Activated naive CD4-positive, alpha-beta T cell treated with anti-CD3 and anti-CD28 coated beads, Interleukin-2, amount 10 ng/mL, durations not matched to agents 7 days and 5 days (primary cell): ENCODE measurements at regions not wholly inside any gene's neighbourhood (a gene's known extent, or its start where the extent isn't known, plus 50 kb on each side); places are given as distances from the start of the nearest gene placed in this dataset.

ENCODE experiments used
- CTCF ChIA-PET: fragments of 350-600 bp; sonication (Branson Sonifier 250); formaldehyde crosslinking; loops from one replicate; lab custom pipeline; 2021; ENCODE audit warnings: antibody characterized with exemption; lab: Charles Lee
- DNase-seq: peaks from one replicate; pipeline ENCODE4 v3.0.0-alpha.2; 2020
- H3K27ac Mint-ChIP-seq: one replicate; pipeline ENCODE4 v1.8.0; 2021; ENCODE audit warnings: mild to moderate bottlenecking, moderate library complexity, mixed read lengths
- H3K27me3 Mint-ChIP-seq: one replicate; pipeline ENCODE4 v1.8.0; 2021; ENCODE audit warnings: mild to moderate bottlenecking, mixed read lengths
- H3K36me3 Mint-ChIP-seq: one replicate; pipeline ENCODE4 v1.8.0; 2021; ENCODE audit warnings: mixed read lengths
- H3K4me1 Mint-ChIP-seq: one replicate; pipeline ENCODE4 v1.8.0; 2021; ENCODE audit warnings: mixed read lengths
- H3K4me3 Mint-ChIP-seq: one replicate; pipeline ENCODE4 v1.8.0; 2021; ENCODE audit warnings: mild to moderate bottlenecking, moderate library complexity, mixed read lengths
- H3K9me3 Mint-ChIP-seq: one replicate; pipeline ENCODE4 v1.8.0; 2021; ENCODE audit warnings: mixed read lengths

DNA sequence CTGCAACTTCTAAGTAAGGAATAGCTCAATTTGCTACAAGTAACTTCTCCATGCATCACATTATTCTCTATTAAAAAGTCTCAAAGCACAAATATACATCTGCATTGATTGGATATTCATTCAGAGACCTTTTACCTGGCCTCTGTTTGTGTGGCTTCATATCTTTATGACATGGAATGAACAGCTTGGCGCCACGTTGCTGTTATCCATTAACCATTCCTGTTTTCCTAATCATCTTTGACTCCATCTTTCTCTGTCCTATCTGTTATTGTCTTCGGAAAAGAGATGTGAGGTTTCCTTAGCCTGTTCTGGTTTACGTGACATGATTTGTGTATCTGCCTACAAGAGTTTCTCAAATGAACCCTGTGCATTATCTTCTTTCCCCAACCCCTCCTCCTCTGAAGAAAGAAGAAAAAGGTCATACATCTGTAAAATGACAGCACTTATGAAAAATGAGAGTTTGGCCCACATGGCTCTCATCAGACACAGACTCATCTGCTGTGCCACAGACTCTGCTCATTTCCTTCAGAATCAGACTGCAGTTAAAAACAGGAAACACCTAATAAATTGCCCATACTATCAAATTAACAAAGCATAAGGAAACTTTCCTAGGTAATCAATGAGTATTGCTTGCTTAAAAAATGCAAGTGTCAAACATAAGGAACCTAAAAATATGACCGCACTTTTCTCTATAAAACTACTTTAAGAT lies 347.6 kb upstream of the FAM241A start:
- Mint-ChIP-seq H3K9me3 (no peaks in the 10 kb centered on the region), H3K4me3 (no peak overlapping the region), H3K27ac (no peak overlapping the region), H3K4me1 (no peaks in the 10 kb centered on the region), H3K36me3 (no peaks in the 10 kb centered on the region), H3K27me3 (no peaks in the 10 kb centered on the region)
- CTCF ChIA-PET: no interaction called here
- DNase-seq: no peak

DNA sequence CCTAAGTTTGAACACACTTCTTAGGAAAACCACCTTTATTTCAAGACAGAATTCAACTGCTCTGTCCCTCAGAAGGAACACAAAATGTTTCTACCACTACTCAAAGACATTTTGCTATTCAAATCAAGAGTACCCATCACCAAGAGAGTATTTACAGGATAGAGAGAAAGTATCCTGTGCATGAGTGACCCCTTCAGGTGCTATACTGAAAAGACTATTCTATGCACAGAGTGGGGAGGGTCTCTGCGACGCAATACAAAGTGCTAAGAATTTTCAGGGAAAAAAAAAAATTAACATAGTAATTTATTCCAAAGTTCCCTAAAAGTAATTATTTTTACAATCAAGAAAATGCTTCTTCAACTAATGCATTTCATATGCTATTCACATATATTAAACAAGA lies 346.4 kb upstream of the FAM241A start:
- no peak overlapping the region for H3K27ac Mint-ChIP-seq
- CTCF ChIA-PET: no interaction called here
- no peak for DNase-seq
- no peak overlapping the region for H3K4me3 Mint-ChIP-seq
- no peaks in the 10 kb centered on the region for H3K36me3 Mint-ChIP-seq
- H3K9me3 Mint-ChIP-seq: no peaks in the 10 kb centered on the region
- H3K27me3 Mint-ChIP-seq: no peaks in the 10 kb centered on the region
- H3K4me1 Mint-ChIP-seq: no peaks in the 10 kb centered on the region

DNA sequence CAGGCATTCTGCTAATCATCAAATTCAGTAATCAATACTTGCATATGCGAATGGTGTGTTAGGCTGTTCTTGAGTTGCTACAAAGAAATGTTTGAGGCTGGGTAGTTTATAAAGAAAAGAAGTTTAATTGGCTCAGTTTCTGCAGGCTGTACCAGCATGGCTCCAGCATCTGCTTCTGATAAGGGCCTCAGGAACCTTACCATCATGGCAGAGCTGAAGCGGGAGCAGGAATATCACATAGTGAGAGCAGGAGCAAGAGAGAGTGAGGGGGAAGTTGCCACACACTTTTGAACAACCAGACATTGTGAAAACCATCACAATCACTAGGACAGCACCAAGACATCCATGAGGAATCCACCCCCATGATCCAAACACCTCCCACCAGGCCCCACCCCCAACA lies 344.7 kb upstream of the FAM241A start:
- Mint-ChIP-seq H3K4me3 (no peak overlapping the region), H3K27me3 (no peaks in the 10 kb centered on the region), H3K36me3 (no peaks in the 10 kb centered on the region), H3K27ac (no peak overlapping the region), H3K9me3 (no peaks in the 10 kb centered on the region), H3K4me1 (no peaks in the 10 kb centered on the region)
- DNase-seq: no peak
- CTCF ChIA-PET: no interaction called here

DNA sequence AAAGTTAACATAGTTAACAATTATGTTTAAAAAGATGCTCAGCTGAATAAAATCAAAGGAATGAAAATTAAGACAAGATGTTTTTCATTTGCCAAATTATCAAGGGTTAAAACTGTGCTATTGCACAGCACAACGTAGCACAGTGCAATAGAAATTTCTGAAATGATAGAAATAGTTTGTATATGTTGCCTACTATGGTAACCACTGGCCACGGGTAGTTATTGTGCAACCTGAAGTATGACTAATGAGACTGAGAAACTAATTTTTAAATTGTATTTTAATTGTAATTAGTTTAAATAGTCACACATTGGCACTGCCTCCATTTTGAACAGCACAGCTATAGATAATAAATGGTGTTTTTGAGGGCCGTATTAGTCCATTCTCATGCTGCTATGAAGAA lies 343.1 kb upstream of the FAM241A start:
- no peaks in the 10 kb centered on the region for H3K36me3 Mint-ChIP-seq

DNA sequence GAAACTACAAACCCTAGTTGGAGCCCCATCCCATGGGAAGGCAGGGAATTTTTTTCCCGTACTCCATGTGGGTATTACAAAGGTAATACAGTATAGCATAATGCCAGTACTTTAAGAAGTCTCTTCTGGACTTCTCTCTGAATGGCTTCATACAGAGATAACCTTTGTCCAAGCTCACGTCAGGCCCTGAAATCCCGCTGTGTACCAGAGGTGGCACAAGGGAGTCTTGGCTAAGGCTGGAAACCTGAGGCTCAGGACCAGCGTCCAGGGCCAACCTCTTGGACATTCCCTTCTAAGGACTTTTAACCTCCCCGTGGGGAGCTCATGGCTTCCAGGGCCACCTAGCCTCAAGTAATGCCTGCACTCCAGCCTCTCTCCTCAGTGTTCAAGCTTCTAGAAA lies 338.9 kb upstream of the FAM241A start:
- no peak overlapping the region for H3K27ac Mint-ChIP-seq
- H3K27me3 Mint-ChIP-seq: no peaks in the 10 kb centered on the region
- H3K9me3 Mint-ChIP-seq: no peaks in the 10 kb centered on the region
- no peak overlapping the region for H3K4me3 Mint-ChIP-seq
- no peaks in the 10 kb centered on the region for H3K36me3 Mint-ChIP-seq
- DNase-seq: no peak
- no peaks in the 10 kb centered on the region for H3K4me1 Mint-ChIP-seq
- CTCF ChIA-PET: interaction anchor here (0.6 kb wide), 1 partner anchor 36 kb away, joined by 3 read pairs; no protein-coding TSS in a partner anchor

More for the DNA sequence above, 343.1 kb upstream of the FAM241A start:
- no peak overlapping the region for H3K4me3 Mint-ChIP-seq
- H3K9me3 Mint-ChIP-seq: no peaks in the 10 kb centered on the region
- no peak overlapping the region for H3K27ac Mint-ChIP-seq
- CTCF ChIA-PET: no interaction called here
- no peak for DNase-seq
- H3K4me1 Mint-ChIP-seq: no peaks in the 10 kb centered on the region
- no peaks in the 10 kb centered on the region for H3K27me3 Mint-ChIP-seq

DNA sequence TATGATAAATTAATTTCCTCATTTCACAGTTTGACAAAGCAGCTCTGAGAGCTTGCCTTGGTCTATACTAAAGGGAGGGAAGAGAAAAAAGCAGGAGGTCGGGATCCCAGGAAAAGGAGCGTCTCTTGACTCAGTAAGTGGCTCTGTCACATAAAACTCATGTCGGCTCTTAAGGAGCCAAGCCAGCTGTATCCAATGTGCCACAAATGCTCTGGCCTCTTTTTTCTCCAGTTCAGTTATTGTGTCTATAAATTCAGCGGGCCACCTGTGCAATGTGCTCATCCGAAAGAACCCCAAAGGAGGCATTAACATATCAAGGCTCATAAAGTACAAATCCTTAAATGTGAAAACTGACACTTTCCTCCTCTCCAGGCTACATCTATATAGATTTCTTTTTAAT lies 337.7 kb upstream of the FAM241A start:
- no peaks in the 10 kb centered on the region for H3K36me3 Mint-ChIP-seq

DNA sequence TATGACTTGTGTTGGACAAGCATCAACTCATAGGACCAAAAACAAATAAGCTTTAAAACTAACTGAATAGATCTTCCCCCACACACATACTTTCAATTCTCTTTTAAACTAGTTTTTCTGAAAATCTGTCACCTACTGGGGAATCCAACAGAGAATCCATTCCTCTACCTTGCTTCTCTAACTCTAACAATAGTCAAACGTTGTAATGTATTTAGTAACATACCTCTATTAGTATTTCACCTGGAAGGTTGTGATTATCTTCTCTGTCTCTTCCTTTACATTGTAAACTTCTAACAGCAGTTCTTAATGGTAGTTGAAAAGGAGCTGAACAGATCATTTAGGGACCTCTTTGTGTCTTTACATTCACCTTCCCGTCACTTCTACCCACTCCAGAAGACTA lies 337.1 kb upstream of the FAM241A start:
- DNase-seq: no peak
- H3K9me3 Mint-ChIP-seq: no peaks in the 10 kb centered on the region
- H3K27ac Mint-ChIP-seq: no peak overlapping the region
- H3K4me1 Mint-ChIP-seq: no peaks in the 10 kb centered on the region
- no peak overlapping the region for H3K4me3 Mint-ChIP-seq
- no peaks in the 10 kb centered on the region for H3K27me3 Mint-ChIP-seq
- no peaks in the 10 kb centered on the region for H3K36me3 Mint-ChIP-seq
- CTCF ChIA-PET: no interaction called here

More for the DNA sequence above, 337.7 kb upstream of the FAM241A start:
- Mint-ChIP-seq H3K9me3 (no peaks in the 10 kb centered on the region), H3K4me1 (no peaks in the 10 kb centered on the region), H3K27me3 (no peaks in the 10 kb centered on the region), H3K27ac (no peak overlapping the region), H3K4me3 (no peak overlapping the region)
- CTCF ChIA-PET: no interaction called here
- no peak for DNase-seq

DNA sequence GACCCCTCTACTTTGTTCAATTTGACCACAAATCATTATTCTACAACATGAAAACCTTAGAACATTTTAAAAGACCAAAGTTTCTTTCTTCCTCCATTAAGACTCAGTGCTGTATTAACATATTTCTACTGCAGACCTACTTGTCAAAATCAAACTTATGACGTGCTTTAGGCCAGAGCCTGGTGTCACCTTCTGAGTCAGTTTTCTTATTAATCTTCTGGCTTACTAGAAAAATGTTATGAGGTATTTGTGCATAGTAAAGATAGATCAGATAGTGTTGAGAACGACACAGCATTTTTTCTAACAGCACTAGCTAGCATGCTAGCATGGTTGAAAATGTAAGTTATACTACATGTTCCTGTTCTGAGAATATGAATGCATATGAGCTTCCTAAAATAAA lies 333.6 kb upstream of the FAM241A start:
- CTCF ChIA-PET: no interaction called here
- H3K36me3 Mint-ChIP-seq: no peaks in the 10 kb centered on the region
- DNase-seq: no peak
- no peak overlapping the region for H3K27ac Mint-ChIP-seq
- H3K4me1 Mint-ChIP-seq: no peaks in the 10 kb centered on the region
- no peak overlapping the region for H3K4me3 Mint-ChIP-seq
- H3K9me3 Mint-ChIP-seq: no peaks in the 10 kb centered on the region
- H3K27me3 Mint-ChIP-seq: no peaks in the 10 kb centered on the region

DNA sequence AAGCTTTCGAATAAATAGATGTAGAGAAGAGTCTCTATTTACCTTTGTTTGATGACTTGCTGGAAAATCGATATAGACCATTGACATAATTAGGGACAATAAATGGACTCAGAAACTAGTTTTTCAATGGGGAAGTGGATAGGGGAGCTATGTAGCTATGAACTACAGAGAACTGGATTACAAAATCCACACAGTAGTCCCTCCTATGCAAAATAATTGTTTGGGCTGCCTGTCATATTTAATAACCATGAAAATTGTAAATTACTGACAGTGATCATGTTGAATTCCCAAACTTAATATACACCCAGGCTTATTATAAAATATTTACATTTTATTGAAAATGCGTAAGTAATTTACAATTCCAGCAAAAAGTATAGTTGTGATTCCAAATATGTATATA lies 333.1 kb upstream of the FAM241A start:
- Mint-ChIP-seq H3K27ac (no peak overlapping the region), H3K4me3 (no peak overlapping the region), H3K4me1 (no peaks in the 10 kb centered on the region), H3K36me3 (no peaks in the 10 kb centered on the region), H3K9me3 (no peaks in the 10 kb centered on the region), H3K27me3 (no peaks in the 10 kb centered on the region)
- DNase-seq: no peak
- CTCF ChIA-PET: interaction anchor here (0.6 kb wide), 1 partner anchor 171 kb away, joined by 3 read pairs; no protein-coding TSS in a partner anchor

DNA sequence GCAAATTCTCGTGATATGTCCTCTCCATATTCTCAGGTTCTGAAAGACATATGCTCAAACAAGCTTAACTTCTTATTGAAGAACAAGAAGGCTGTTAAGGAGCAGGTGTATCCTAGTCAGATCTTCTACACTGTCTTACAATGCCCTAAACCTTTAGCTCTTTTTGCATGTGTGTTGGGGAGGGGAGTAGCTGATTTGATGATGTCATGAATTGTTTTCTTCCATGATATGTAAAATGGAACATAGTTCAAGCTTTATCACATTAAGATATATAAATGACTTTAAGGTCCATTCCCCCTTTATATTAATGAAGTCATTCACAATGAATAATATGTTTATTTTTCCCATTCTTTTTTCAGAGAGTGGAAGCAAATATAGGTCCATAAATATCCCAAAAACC lies 332.5 kb upstream of the FAM241A start:
- no peaks in the 10 kb centered on the region for H3K9me3 Mint-ChIP-seq
- no peaks in the 10 kb centered on the region for H3K36me3 Mint-ChIP-seq
- H3K27ac Mint-ChIP-seq: no peak overlapping the region
- no peak overlapping the region for H3K4me3 Mint-ChIP-seq
- DNase-seq: no peak
- CTCF ChIA-PET: interaction anchor here (0.6 to 1.0 kb wide), 2 partner anchors 11 to 171 kb away, joined by 3 read pairs; no protein-coding TSS in a partner anchor
- no peaks in the 10 kb centered on the region for H3K4me1 Mint-ChIP-seq
- no peaks in the 10 kb centered on the region for H3K27me3 Mint-ChIP-seq

DNA sequence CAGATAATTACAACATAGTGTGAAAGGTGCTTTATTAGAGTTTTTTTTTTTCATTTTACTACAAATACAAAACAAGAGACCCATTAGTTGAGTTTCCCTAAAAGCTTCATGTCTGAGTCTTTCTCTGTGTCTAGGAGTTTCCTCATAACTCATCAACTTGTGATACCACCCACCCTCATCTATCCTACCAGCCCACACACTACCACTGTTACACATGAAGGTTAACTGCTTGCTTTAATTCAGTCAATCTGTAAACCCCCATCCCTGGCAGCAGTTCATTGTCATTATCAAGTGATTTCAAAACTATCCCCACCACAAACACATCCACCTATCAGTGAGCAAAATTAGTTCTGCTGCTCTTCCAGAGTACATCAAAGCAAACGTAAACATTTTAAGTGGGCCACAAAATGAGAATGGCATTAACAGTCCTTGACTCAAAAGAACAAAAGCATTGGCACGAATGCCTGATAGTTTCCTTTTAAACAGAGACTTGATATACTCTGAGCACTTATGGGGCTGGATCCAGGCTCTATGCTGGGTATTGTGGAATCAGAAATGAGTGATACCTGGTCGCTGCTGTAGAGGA lies 331.6 kb upstream of the FAM241A start:
- H3K4me3 Mint-ChIP-seq: no peak overlapping the region
- CTCF ChIA-PET: interaction anchor here (1.0 kb wide), 1 partner anchor 11 kb away, joined by 3 read pairs; no protein-coding TSS in a partner anchor
- H3K4me1 Mint-ChIP-seq: no peaks in the 10 kb centered on the region
- H3K36me3 Mint-ChIP-seq: no peaks in the 10 kb centered on the region
- no peak overlapping the region for H3K27ac Mint-ChIP-seq
- no peaks in the 10 kb centered on the region for H3K9me3 Mint-ChIP-seq
- H3K27me3 Mint-ChIP-seq: no peaks in the 10 kb centered on the region
- no peak for DNase-seq

DNA sequence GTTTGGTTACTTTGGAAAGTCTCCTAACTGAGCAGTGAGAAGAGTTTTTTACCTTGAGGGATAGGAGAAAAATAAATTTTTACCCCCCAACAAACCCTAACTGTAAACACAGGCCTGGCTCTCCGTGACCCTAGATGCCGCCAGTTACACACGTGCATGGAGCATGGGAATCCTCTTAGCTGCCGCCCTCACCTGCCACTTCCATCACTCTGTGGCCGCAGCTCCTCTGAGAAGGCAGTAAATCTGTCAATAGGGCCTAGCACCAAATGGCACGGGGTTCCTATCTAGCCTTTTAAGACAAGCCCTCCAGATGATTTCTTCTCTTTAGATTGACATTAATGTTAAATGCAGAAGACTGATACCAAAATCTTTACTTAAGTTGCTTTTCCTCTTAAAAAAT lies 330.3 kb upstream of the FAM241A start:
- H3K27me3 Mint-ChIP-seq: no peaks in the 10 kb centered on the region
- CTCF ChIA-PET: no interaction called here

DNA sequence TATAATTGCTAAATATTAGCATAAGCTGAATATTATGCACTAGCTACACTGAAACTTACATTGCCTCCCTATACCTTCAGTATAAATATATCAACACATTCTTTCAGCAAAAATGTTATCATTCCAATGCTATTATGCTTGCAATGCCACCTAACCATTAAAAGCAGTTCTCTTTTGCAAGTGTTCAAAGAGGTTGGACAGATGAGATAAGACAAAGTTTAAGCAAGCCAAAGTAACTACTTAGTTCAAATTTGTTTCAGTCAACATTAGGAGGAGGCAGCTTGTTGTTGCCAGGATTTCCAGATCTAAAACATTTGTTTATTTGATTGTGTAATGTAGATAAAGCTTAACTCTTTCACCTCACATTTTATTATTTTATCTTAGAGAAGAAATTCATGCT lies 323.9 kb upstream of the FAM241A start:
- CTCF ChIA-PET: interaction anchor here (1.0 kb wide), 1 partner anchor 210 kb away, joined by 3 read pairs; no protein-coding TSS in a partner anchor
- no peaks in the 10 kb centered on the region for H3K9me3 Mint-ChIP-seq
- no peak overlapping the region for H3K4me3 Mint-ChIP-seq
- DNase-seq: no peak
- no peak overlapping the region for H3K27ac Mint-ChIP-seq
- H3K4me1 Mint-ChIP-seq: no peaks in the 10 kb centered on the region
- no peaks in the 10 kb centered on the region for H3K27me3 Mint-ChIP-seq
- no peaks in the 10 kb centered on the region for H3K36me3 Mint-ChIP-seq

More for the DNA sequence above, 330.3 kb upstream of the FAM241A start:
- Mint-ChIP-seq H3K4me3 (no peak overlapping the region), H3K4me1 (no peaks in the 10 kb centered on the region), H3K36me3 (no peaks in the 10 kb centered on the region), H3K27ac (no peak overlapping the region), H3K9me3 (no peaks in the 10 kb centered on the region)
- DNase-seq: no peak

DNA sequence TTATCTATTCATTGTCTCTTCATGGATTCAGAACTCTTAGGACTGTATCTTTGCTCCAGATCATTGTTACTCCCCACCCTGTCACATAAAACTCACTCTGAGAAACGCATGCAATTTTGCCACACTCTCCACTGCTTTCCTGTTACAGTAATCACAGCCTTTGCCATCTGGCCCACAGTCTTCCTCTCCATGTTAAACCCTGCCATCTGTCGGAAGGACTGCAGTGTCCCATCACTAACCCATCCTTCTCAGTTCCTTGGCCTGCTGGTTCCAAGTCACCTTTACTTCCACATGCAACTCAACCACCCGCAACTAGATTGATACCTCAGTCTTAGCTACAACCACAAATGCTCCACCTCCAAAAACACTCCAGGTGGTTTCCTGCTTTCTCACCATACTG lies 308.7 kb upstream of the FAM241A start:
- no peaks in the 10 kb centered on the region for H3K4me1 Mint-ChIP-seq
- H3K27ac Mint-ChIP-seq: no peak overlapping the region
- no peaks in the 10 kb centered on the region for H3K9me3 Mint-ChIP-seq
- no peak overlapping the region for H3K4me3 Mint-ChIP-seq
- no peaks in the 10 kb centered on the region for H3K27me3 Mint-ChIP-seq
- H3K36me3 Mint-ChIP-seq: no peaks in the 10 kb centered on the region
- no peak for DNase-seq
- CTCF ChIA-PET: no interaction called here

DNA sequence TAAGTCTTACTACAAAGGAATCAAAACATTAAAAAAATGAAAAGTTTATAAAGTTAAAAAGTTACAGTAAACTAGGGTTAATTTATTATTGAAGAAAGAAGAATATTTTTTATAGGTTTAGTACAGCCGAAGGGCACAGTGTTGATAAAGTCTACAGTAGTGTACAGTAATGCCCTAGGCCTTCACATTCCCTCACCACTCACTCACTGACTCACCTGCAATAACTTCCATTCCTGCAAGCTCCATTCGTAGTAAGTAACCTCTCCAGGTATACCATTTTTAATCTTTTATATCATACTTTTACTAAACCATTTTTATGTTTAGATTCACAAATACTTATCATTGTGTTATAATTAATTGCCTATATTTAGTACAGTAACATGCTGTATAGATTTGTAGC lies 307.5 kb upstream of the FAM241A start:
- H3K4me3 Mint-ChIP-seq: no peak overlapping the region
- H3K27ac Mint-ChIP-seq: no peak overlapping the region
- H3K4me1 Mint-ChIP-seq: no peaks in the 10 kb centered on the region
- no peak for DNase-seq
- no peaks in the 10 kb centered on the region for H3K27me3 Mint-ChIP-seq
- no peaks in the 10 kb centered on the region for H3K9me3 Mint-ChIP-seq
- CTCF ChIA-PET: interaction anchor here (1.0 kb wide), 1 partner anchor 17 kb away, joined by 3 read pairs; no protein-coding TSS in a partner anchor
- no peaks in the 10 kb centered on the region for H3K36me3 Mint-ChIP-seq
